HL-60 (cell line): ENCODE measurements at regions not wholly inside any gene's neighbourhood (a gene's known extent, or its start where the extent isn't known, plus 50 kb on each side); places are given as distances from the start of the nearest gene placed in this dataset.

Source experiments
- CTCF ChIP-seq: IDR thresholded peaks from one replicate; pipeline ENCODE4 v1.5.1; 2011; ENCODE audit warnings: low read length, control low read depth, inconsistent platforms; ENCODE audit not compliant: insufficient read depth
- GABPA ChIP-seq: IDR thresholded peaks from 2 replicates; pipeline ENCODE4 v1.6.1; 2012; ENCODE audit warnings: low read depth
- POLR2AphosphoS5 ChIP-seq: IDR thresholded peaks from 2 replicates; pipeline ENCODE4 v1.6.1; 2012; ENCODE audit warnings: low read depth
- REST ChIP-seq: IDR thresholded peaks from 2 replicates; pipeline ENCODE4 v1.6.1; 2012; ENCODE audit warnings: low read depth; ENCODE audit not compliant: insufficient replicate concordance

- TF ChIP-seq CTCF: no peak
- no peak for TF ChIP-seq REST
- TF ChIP-seq GABPA: no peak
- TF ChIP-seq POLR2AphosphoS5: no peak
Observed at GRCh38 chr10:58973235-58973595, 203.2 kb upstream of the PHYHIPL start.
